COR-L47 (cell line): ENCODE measurements at regions not wholly inside any gene's neighbourhood (a gene's known extent, or its start where the extent isn't known, plus 50 kb on each side); places are given as distances from the start of the nearest gene placed in this dataset.
"Not testable (repeated sequence)": the region's sequence is repeated elsewhere in the genome, so short reads cannot be mapped to it uniquely, and the experiment has no call there.

Source experiments
- DNase-seq: peaks from one replicate; lab custom pipeline; 2025; lab: John Stamatoyannopoulos, UW

DNA sequence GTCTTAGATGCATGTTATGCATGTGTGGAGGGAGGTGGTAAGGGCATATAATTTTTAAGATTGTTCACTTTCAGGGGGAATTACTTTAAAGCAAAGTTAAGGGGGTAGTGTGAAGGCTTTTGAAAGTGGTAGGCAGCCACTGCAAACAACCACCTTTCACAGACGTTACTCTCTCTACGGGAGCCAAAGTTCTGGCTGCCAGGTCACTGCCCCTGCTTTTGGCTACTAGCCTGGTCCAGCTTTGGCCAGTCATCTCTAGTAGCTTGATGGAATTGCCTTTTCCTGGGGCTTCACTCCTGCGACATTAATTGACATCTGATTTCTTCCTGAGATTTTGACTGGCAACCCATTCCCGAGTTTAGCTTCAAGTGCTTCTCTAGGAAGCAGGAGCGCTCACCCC lies 397.5 kb downstream of the CDH11 start:
- no peak for DNase-seq

DNA sequence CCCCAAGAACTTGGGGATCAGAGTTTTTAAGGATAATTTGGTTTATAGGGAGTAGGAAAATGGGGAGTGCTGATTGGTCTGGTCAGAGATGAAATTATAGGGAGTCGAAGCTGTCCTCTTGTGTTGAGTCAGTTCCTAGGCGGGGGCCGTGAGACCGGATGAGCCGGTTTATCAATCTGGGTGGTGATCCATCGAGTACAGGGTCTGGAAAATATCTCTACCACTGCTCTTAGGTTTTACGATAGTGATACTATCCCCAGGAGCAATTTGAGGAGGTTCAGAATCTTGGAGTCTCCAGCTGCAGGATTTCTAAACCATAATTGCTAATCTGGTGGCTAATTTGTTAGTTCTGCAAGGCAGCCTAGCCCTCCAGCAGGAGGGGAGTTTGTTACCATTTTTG lies 403.4 kb downstream of the CDH11 start:
- DNase-seq = no peak

DNA sequence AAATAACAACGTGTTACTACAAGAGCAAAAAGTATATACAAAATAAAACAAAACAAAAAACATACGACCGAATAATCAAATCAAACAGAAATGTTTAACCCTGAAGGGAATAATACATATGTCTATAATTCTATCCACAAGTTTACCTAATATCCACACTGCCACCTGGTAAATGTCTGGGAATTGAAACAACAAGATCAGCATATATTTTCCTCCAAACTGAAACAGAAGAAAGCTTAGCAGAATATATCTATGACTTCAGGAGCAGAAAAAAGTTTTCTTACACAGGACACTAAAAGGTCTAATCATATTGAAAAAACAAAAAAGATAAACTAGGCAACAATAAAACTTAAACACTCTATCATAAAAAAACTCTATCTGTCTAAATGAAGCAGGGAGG lies 404.0 kb downstream of the CDH11 start:
- no peak for DNase-seq

DNA sequence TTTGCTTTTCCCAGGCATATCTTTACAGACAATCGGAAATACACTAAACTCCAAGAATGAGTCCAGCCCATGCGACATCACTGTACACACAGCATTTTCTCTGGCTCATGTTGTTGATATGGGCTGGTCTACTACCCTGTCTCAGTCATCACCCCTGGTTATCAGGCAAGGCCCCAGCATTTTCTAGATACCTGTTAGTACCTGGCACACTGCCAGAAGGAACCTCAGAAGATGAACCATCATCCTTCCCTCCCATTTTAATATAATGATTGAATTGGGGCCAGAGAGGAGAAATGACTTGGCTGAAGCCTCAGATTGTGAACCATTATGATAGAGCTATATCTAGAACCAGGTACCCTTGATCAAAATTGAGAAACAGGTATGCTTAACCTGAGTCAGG lies 406.2 kb downstream of the CDH11 start:
- DNase-seq = no peak

DNA sequence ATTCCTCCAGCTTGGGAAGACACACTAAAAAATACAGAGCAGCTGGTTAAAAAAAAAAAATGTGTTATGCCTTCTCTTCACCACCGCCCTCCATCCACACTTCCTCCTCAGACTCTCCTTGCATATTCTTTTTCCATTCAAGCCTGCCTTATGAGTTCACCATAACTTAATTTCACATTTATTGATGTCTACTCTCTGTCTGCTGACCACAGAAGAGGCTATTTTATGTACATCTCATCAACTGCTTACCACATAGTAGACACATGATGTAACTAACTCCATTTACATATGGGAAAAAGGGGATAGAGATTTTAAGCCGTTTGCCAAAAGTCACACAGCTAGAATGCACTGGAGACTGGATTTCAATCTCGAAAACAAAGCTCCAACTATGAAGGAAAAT lies 409.8 kb downstream of the CDH11 start:
- DNase-seq = no peak

DNA sequence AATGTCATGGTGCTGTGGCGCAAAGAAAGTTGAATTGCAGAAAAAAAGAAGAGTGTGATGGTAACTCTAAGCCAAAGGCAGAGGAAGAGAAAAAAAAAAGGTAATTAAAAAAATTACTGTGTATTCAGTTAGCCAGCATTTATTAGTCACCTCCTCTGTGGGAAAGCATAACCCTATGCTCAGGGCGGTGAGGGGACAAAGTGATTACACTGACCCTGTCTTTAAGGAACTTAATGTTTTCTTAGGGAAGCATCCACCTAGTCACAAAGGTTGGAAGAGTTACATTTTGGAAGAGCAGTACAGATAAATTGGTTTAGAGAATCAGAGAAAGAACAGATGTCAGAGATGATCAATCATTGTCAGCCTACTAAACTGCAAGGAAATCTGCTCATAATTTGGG lies 410.3 kb downstream of the CDH11 start:
- no peak for DNase-seq

DNA sequence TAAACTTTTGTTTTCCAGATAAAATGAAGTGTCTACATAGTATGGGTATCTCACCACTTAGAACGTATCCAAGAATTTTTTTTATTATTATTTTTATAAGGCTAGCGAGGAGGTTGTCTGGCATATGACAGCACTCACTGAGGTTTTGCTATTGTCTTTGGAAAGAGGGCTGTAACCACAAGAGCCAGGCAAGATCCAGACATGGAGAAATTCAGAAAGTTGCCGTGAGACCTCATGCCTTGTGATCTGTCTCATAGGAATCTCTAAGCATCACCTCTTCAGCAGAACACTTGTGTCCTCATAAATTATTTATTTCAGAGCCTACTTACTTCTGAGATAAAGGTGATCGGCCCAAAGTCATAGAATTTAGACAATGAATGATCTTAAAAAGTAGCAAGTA lies 410.8 kb downstream of the CDH11 start:
- no peak for DNase-seq

DNA sequence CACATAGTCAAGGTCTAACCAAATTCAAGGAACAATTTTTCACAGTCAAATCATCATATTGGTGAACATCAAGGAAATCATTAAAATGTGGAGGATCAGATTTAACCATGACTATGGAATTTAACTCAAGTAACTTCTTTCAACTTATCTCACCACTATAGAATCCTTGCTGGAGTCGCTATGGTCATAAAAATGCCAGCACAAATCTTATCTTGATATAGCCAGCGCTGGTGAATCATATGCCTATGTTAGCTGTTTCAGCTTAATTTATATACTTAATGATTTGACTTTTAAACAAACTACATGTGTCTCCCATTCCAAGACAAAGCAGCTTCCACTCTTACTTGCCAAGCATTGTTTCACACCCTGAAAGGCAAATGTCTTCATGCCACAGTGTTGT lies 416.4 kb downstream of the CDH11 start:
- no peak for DNase-seq

DNA sequence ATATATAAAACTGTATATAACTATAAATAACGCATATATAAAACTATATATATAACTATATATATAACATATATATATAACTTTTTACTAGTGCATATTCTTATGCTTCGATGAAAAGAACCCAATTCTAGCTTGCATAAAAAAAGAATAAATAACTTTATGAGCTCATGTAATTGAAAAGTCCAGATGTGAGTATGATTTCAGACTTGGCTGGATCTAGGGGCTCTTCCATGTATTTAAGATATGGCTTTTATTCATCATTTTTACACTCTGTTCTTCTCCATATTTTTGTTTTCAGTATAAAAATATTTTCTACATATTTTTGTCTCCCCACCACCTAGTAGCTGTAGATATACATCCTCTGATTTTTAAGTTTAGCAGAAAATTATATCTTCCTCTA lies 417.5 kb downstream of the CDH11 start:
- DNase-seq = no peak

DNA sequence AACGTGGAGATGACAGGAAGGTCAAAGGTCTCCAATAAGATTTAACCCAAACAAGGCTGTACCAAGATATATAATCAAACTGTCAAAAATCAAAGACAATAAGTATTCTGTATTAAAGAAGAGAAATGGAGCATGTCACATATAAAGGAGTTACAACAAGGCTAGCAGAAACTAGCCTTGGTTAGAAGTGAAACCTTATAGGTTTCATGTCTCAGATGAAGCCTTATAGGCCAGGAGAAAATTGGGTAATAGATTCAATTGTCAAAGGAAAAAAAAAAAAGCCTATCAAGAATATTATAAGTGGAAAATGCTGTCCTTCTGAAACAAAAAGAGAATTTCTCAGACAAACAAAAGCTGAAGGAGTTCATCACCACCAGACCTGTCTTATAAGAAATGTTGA lies 419.4 kb downstream of the CDH11 start:
- DNase-seq = no peak

DNA sequence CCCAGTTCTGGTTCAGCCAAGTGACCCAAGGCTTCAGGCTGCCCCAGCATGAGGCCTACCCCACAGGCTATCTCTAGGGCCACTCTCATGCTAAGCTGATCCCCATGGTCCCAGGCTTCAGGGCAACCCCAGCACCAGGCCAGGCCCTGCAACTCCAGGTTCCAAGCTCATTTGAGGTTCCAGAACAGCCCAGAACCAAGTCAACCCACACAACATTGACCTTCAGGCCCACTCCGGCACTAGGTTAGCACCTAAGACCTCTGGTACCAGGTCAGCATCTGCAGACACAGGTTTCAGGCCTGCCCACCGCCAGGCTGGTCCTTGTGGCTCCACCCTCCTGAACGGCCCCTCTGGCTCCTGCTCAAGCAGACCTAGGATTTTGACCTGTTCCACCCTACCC lies 421.2 kb downstream of the CDH11 start:
- no peak for DNase-seq

DNA sequence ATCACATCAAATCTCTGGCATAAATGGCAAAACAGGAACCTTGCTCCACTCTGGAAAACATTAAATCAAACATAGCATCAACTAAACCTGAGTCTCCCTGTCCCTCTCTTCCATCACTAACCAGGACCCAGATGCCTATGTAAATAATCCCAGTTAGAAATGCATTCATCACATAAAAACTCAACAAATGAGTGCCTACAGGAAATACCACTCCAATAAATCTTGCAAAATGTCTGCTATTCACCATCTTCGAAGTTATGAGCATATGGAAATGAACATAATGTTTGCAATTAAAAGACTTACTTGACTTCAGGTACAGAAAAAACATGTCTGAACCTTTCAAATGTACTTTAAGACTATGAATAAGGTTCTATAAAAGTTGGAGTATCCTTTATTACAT lies 425.0 kb downstream of the CDH11 start:
- no peak for DNase-seq

DNA sequence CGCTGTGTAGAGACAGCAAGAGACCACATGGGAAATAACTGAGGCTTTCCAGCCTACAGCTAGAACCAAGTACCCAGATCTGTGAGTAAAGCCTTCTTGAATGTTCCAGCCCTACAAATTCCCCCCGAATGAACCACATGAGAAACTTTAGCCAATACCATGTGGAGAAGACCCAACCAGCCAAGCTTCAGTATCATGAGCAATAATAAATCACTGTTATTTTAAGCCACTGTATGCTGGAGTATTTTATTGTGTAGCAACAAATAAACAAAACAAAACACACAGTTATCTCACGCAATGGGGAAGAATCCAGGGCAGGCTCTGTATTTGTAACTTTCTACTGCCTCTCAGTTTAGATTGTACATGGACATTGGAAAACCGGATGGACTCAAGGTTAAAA lies 426.2 kb downstream of the CDH11 start:
- no peak for DNase-seq

DNA sequence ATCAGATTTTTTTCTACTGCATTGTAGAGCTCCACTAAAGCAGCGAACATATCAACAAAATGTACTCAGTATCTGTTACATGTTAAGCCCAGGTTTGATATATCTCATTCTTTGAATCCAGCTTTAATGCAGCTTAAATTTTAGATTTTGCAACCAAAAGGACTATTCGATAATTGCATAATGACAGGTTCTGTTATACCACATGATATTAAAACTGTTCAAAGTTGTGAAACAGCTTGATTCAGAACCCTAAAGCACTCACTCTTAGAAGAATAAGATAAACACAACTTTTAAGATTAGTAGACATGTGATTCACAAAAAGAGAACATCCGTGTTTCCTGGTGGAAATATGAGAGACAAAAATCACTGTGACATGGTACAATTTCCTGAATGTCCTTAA lies 427.9 kb downstream of the CDH11 start:
- DNase-seq = no peak

DNA sequence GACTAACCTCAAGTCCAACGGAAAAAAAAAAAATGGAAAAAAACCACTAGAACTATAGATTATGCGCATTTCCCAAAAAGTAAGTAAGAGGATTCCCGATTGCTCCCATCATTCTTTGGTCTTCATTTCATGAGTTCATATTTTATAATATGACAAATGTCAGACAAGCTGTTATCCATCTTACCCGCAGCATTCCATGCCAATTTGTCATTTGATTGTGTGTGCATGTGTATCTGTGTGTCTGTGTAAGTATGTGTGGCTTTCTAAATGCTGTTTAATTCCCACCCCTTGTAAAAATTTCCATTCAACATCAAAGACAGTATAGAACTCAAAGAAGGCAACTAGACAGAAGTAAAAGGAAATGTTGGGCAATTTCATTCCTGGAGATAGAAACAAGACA lies 434.1 kb downstream of the CDH11 start:
- DNase-seq = no peak

DNA sequence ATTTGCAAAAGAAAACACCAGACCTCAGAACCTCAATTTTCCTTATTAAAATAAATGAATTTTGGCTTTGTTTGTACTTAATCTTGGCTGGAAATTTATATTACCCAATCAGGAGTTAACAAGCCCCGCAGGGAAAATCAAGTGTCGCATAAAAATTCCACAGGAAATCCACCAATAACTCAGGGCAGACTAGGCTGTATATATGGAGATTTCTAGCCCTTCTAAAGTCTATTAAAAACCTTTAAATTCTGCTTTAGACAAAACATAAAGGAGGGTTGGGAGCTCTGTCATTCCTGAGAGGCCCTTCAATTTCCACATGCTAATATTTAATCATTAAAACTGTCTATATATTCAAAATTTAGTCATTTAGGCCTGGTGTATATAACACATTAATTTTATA lies 434.7 kb downstream of the CDH11 start:
- DNase-seq = no peak

DNA sequence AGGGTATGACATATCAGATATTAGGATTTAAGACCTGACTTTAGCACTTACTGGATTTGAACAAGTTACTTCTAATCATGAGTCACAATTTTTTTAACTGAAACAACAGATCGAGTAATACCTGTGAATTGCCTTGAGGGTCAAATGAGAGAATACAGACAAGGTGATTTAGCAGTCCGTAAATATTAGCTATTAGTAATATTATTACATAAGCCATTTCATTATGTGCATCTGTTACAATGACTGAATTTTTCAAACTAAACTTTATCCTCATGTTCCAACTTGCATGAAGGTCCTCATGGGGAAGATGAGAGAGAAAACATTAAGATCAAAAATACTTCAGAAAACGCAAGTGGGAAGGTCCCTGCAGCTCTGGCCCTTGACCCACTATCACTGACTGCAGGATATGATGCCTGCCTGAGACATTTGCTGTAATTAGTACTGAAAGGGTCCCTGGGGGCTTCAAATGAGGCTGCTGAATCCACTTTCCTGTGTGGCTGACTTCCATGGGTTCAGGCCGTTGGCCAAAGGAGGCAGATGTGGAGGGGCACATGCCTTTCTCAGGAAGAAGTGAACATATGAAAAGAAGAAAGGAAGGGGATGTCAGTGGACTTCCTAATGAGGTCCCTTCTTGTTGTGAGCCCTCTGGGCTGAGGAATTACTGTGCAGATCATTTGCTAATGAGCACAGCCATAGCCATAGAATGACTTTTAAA lies 441.7 kb downstream of the CDH11 start:
- DNase-seq = no peak

DNA sequence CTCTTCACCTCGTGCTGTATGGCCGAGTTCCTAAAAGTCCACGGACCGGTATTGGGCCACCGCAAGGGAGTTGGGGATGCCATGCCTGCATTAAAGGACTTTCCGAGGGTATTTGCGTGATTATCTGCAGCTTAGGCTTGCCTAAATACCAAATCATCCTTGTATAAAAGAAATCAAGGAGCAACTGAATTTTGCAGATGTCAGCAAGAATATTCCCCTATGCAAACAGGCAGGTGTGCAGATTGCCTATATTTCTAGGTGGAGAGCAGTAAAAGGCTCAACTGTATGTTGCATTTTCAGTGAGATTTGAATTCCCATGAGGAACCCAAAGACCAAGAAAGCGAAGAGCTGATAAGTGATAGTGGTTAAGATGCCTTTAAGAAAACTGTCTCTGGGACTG lies 452.3 kb downstream of the CDH11 start:
- DNase-seq = no peak

DNA sequence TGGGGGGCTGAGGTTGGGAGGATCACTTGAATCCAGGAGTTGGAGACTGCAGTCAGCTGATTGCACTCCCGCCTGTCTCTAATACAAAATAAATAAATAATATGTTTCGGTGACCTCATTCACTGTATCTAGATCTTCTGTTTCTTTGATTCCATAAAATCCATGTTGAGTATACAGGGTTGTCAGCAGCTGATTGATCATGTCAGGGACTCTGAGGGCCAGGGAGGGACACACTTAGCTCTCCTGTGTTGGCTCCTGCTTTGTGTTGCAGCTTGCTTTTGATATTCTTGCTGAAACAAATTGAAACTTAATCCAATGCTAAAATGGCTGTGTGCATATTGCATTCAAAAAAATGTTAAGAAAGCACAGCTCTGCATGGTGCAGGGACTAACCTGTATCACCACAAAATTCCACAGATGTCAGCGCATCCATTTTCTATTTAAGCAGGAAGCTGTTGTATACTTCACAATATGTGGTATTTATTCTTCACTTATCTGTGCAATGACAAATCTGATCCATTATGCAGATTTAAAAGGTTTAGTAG lies 454.5 kb downstream of the CDH11 start:
- no peak for DNase-seq

DNA sequence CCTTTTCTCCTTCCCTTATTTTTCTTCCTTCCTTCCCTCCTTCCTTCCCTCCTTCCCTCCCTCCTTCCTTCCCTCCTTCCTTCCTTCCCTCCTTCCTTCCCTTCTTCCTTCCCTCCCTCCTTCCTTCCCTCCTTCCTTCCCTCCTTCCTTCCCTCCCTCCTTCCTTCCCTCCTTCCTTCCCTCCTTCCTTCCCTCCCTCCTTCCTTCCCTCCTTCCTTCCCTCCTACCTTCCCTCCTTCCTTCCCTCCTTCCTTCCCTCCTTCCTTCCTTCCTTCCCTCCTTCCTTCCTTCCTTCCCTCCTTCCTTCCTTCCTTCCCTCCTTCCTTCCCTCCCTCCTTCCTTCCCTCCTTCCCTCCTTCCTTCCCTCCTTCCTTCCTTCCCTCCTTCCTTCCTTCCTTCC lies 459.6 kb downstream of the CDH11 start:
- DNase-seq = not testable (repeated sequence)

DNA sequence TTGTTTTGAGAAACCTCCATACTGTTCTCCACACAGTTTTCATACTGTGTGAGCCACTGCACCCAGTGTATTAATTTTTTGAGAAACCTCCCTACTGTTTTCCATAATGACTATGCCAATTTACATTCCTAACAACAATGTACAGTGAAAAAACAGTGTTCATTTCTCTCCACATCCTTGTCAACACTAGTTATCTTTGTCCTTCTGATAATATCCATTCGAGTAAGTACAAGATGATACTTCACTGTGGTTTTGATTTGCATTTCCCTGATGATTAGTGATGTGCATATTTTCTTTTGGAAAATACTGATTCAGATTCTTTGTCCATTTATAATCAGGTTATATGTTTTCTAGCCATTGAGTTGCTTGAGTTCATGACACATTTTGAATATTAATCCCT lies 462.0 kb downstream of the CDH11 start:
- DNase-seq = no peak

DNA sequence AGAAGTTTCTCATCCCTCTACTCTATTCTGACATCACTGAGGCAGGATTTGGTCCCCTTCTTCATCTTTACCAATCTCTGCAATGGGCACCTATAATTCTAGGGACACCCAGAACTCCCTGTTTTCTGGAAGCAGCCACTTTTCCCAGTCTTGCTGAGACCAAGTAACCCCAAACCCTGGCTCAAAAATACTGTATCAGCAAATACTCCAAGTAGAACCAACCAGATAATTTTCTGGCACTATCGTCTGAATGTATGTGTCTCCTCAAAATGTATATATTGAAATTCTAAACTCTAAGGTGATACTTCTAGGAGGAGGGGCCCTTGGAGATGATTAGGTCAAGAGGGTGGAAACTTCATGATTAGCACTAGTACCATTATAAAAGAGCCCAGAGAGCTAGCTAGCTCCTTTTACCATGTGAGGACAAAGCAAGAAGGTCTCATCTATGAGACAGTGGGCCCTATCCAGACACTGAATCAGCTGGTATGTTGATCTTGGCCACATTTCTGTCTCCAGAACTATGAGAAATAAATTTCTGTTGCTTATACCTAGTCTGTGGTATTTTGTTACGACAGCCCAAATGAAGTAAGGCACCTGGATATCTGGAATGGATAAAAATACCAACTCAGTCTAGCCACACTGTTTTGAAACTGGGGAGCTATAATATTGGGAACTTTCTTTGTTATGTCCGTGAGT lies 464.4 kb downstream of the CDH11 start:
- DNase-seq = no peak

DNA sequence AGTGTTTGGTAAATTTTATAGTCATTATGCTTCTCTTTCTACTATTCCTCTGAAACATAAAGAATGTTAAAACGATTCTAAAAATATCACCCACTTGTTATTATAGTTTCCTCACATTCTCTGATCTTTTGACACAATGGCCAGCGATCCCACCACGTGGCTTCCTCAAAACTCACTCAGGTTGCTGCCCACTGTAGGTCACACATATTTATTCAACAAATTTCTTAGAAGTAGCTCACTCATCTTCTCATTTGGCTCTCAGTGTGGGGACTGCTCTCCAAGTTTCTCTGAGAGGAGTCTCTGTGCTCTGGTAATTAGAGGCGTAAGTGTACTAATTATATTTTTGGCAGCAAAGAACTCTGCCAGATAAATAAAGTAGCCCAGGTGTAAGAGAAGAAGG lies 465.4 kb downstream of the CDH11 start:
- DNase-seq = no peak

DNA sequence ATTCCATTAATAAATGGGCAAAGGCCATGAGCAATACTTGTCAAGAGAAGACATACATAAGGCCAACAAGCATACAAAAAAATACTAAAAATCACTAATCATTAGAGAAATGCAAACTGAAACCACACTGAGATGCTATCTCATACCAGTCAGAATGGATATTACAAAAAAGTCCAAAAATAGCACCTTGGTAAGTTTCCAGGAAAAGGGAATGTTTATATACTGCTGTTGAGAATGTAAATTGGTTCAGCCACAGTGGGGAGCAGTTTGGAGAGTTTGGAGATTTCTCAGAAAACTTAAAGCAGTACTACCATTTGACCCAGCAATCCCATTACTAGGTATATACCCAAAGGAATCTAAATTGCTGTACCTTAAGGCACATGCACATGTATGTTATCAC lies 467.7 kb downstream of the CDH11 start:
- no peak for DNase-seq
